Epithelial cell of prostate (primary cell): ENCODE measurements at regions not wholly inside any gene's neighbourhood (a gene's known extent, or its start where the extent isn't known, plus 50 kb on each side); places are given as distances from the start of the nearest gene placed in this dataset.
A peak's percentile ranks its signal among the peaks of the same experiment; 100 is the strongest.

ENCODE experiments used
- DNase-seq: peaks from one replicate; pipeline ENCODE4 v3.0.0-alpha.2; 2011; ENCODE audit warnings: low read depth, low spot score
- H3K27ac ChIP-seq: fragments of 450-650 bp; 2 replicates; pipeline ENCODE4 v1.5.1; 2017; ENCODE audit warnings: mild to moderate bottlenecking

- no peak overlapping the region for H3K27ac ChIP-seq
- no peak for DNase-seq
Observed at GRCh38 chr15:96243701-96244100, 86.8 kb upstream of the NR2F2 start.

DNA sequence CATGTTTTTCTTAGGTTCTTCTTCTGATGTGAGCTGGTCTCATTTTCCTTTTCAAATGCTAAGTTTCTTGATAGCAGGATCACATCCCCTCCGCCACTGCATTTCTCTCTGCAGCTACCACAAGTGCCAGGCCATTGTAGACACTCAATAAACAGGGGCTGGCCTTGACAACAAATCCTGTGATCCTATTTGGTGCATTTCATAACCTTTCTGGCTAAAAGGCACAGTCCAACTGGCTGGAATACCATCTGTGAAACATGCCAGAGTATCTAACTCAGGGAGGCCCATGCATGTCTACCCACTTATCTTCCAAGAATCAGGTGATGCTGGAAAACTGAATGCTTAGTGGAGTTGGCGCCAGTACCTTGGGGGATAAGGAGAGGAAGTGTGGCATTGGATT lies 85.2 kb upstream of the NR2F2 start:
- no peak for DNase-seq
- no peak overlapping the region for H3K27ac ChIP-seq

DNA sequence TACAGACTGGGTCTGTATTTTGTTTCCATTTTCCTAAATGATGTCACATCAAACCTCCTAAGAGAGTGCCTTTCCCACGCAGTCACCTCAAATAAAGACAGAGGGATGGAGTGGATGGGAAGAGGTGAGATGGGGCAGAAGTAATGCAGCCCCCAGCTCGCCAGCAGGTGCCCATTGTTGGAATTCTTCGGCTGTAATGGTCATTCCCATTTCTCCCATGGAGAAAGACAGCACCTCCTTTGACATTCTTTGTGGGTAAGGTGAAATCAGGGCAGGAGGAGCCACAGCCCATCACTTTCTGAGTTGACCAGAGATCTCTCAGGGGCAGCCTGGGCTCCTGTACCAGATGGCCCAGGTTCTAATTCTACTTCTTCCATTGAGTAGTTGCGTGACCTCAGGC lies 84.4 kb upstream of the NR2F2 start:
- DNase-seq, result no peak

DNA sequence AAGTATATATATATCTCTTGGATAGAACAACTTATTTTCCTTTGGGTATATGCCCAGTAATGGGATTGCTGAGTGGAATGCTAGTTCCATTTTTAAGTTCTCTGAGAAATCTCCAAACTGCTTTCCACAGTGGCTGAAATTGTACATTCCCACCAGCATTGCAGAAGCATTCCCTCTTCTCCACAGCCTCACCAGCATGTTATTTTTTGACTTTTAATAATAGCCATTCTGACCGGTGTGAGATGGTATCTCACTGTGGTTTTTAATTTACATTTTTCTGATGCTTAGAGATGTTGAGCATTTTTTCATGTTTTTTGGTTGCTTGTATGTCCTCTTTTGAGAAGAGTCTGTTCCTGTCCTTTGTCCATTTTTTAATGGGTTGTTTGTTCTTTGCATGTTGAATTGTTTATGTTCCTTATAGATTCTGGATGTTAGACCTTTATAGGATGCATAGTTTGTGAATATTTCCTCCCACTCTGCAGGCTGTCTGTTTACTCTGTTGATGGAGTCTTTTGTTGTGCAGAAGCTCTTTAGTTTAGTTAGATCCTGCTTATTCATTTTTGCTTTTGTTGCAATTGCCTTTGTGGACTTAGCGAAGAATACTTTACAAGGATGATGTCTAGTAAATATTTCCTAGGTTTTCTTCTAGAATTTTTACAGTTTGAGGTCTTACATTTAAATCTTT lies 82.7 kb upstream of the NR2F2 start:
- DNase-seq, result no peak
- H3K27ac ChIP-seq, result no peak overlapping the region

More for the DNA sequence above, 84.4 kb upstream of the NR2F2 start:
- no peak overlapping the region for H3K27ac ChIP-seq

- no peak overlapping the region for H3K27ac ChIP-seq
- DNase-seq, result no peak
Observed at GRCh38 chr15:96252148-96252547, 78.4 kb upstream of the NR2F2 start.

DNA sequence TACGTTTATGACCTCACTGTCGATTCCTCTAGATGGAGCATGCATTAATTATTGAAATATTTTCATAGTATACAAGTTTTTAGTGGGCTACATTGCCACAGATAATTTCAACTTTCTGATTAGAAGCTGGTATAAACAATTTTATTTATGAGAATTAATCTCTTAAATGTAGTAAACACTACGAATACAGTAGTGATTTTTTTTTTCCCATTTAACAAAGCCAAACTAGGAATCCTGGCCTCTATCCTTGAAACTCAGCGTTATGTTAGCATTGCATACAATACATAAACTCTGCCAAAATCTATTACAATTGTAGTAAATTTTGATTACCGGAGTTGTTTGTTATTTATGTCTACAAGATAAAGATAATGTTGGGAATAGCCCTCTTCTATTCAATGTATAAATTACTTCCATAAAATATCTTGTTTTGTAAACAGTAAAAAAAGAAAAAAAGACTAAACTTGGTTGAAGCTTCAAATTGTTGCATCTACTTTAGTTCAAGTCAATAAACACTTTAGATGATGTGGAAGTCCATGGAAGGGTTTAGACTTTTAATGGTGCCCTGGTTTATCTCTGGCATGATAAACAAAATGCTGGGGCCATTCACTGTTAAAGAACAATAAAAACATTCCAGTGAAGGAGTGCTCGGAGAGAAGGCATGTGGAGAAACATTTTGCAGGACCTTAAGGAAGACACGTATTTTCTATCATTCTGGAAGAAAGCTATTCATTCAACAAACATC lies 77.3 kb upstream of the NR2F2 start:
- no peak for DNase-seq
- H3K27ac ChIP-seq, result no peak overlapping the region

DNA sequence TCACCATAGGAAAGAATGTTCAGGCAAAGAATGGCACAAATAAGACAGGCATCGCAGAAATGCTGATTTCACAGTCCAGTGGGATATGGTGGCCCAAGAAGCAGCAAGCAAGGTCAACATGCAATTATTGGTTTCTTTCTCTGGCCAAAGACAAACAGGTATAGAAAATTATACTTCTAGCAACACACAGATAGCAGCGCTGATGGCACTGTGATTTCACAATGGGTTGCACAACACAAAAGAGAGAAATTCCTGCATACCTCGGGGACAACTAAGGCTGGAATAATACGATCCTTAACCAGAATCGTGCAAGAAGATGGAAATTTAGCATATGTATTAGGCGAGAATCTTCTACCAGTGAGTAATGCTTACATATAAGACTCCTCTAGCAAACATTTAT lies 76.3 kb upstream of the NR2F2 start:
- no peak overlapping the region for H3K27ac ChIP-seq

DNA sequence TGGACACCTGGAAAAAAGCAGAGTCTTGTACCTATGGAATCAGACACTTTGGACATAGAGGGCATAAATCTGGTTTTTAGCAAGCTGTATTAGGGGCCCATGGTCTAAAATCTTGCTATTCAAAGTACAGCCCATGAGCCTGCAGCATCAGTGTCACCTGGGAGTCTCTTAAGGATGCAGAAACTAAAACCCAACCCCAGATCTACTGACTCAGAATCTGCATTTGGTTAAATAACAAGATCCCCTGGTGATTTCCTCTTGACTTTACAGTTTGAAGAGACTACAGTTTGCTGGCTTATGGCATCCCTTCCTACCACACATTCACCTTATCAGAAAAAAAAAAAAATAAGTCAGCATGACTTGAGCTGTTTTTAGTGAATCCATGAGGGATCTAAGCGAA lies 74.9 kb upstream of the NR2F2 start:
- H3K27ac ChIP-seq, result no peak overlapping the region
- no peak for DNase-seq

More for the DNA sequence above, 76.3 kb upstream of the NR2F2 start:
- no peak for DNase-seq

- DNase-seq, result no peak
- H3K27ac ChIP-seq, result no peak overlapping the region
Observed at GRCh38 chr15:96261575-96262034, 68.9 kb upstream of the NR2F2 start.

GRCh38 chr15:96262097-96262496 lies 68.4 kb upstream of the NR2F2 start:
- DNase-seq, result no peak

GRCh38 chr15:96262549-96263489 lies 67.7 kb upstream of the NR2F2 start:
- H3K27ac ChIP-seq, result no peak overlapping the region

More at GRCh38 chr15:96262097-96262496, 68.4 kb upstream of the NR2F2 start:
- H3K27ac ChIP-seq, result no peak overlapping the region

DNA sequence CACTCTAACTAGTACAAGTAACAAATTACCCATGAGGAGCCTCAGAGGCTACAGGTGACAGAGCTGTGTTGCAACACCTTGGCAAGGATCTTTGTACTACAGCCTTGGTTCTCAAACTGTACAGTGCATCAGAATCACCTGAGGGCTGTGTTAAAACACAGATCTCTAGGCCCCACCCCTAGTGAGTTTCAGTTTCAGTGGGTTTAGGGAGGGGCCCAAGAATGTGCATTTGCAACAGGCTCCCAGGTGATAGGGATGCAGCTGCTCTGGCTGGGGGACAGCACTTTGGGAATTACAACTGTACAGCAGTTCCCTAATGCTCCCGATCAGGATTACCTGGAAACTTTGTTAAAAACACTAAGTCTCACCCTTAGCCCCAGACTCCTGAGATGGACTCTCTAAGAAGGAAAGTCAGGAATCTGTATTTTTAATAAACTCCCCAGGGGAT lies 66.1 kb upstream of the NR2F2 start:
- peak; percentile 97 for DNase-seq
- peak overlapping the region; percentile 92 for H3K27ac ChIP-seq

More at GRCh38 chr15:96262549-96263489, 67.7 kb upstream of the NR2F2 start:
- DNase-seq, result no peak

GRCh38 chr15:96264801-96265515 lies 65.5 kb upstream of the NR2F2 start:
- H3K27ac ChIP-seq, result peak overlapping the region; percentile 92
- DNase-seq, result peak; percentile 72

GRCh38 chr15:96266456-96266855 lies 64.0 kb upstream of the NR2F2 start:
- H3K27ac ChIP-seq, result no peak overlapping the region
- DNase-seq, result no peak

GRCh38 chr15:96267463-96267862 lies 63.0 kb upstream of the NR2F2 start:
- DNase-seq, result no peak
- H3K27ac ChIP-seq, result no peak overlapping the region

DNA sequence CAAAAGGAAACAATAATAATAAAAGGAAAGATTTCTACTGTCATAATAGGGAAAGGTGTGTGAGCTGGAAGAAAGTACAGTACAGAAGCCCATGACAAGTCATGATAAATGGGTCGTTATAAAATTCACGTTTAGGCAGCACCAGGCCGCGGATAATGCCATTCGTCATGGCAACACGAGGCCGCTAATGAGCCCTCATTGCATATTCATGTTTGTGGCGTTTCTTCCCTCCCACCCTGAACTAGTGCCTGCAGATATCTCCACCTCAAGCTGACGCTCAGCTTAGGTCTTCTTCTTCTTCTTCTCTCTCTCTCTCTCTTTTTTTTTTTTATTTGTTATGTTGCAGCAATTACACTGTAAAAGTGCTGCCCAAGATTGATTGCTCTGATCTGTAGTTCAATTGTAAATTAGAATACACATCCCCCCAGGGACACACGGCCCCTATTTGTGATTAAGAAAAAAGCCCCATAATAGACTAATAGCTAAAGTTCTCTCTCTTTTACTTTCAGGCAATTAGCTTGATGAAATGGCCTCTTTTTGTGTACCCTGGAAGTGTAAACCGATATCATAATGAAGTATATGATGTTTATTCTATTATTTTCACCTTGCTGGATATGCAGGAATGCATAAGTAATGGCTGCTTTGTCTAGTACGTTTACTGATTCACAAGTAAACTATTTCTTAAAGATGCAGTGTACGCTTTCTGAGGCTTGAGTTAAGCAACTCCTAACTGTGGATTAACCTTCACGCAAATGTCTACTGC lies 61.9 kb upstream of the NR2F2 start:
- H3K27ac ChIP-seq, result peak overlapping the region; percentile 53
- DNase-seq, result peak; percentile 2

DNA sequence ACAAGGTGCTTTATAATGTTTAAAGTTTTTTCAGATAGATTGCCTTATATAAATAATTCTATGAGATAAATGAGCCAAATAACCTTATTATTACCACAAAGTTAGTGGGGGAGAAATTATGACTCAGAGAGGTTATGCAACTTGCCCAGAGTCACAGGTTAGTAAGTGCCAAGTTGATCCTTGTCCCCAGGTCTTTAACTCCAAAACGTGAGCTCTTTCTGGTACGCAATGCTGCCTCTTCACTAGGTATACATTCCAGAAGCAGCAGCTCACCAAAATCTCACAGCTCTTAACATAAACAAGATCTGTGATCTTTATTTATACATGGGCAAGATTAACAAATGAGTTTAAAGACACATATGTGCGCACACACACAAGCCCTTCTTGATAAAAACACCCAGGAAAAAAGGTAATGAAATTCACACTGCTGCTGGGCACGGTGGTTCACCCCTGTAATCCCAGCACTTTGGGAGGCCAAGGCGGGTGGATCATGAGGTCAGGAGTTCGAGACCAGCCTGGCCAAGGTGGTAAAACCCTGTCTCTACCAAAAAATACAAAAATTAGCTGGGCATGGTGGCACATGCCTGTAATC lies 59.8 kb upstream of the NR2F2 start:
- H3K27ac ChIP-seq, result peak overlapping the region; percentile 53
- peak; percentile 39 for DNase-seq

DNA sequence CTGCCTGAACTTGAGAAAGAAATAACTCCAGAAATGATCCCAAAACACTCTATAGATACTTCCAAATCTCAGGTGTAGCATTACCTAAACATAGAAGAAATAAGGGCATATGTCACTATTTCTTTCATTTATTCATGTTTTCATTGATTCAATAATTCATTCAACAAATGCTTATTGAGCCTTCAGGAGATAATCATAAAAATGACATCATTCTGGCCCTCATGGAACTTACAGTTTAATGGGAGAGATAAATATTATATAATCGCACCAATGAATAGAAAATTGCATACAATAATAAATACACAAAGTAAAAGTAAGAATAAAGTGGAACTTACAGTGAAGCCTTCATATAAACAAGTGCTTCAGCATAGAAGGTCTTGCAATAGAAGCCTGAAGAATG lies 58.1 kb upstream of the NR2F2 start:
- no peak overlapping the region for H3K27ac ChIP-seq
- DNase-seq, result no peak
